ENCODE measurements at regions not wholly inside any gene's neighbourhood (a gene's known extent, or its start where the extent isn't known, plus 50 kb on each side); places are given as distances from the start of the nearest gene placed in this dataset.

DNA sequence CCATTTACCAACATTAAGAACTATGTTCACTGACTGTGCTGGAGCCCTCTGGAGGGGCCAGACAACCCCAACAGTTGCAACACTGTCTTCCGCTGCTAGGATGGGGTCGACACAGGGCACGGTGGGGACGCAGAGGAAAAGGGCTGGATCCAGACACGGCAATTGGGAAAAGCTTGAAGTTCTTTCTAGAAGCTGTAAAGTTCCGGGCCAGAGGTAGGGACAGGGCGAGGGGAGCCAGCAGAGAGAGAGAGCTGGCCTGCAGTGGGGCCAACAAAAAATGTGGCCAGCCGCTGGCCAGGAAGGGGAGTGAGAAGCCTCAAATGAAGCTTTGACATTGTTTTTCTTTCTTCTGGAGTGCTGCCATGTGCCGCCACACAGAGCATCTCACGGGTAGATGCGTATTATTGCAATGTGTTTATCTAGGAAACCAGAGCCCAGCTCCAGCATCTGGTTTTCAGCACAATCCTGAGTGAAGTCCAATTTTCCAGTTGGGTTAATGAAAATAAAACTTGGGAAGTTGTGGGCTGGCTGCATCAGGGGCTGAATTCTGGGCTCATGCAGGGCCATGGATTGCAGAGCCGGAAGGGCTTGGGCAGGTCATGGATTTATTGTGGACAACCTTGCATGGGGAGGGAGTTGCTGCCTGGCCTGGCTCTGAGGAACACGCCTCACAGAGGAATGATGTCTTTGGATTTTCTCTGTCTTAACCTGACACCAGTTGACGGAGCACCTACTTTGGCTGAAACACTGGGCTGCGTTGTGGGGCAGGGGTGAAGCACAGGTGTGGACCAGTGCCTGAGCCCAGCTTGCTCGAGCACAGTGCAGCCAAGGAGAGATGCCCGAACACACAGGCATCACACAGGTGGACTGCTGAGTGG is 67.6 kb upstream of the AMPD3 start:
- 40% methylated on average over 17 of the region's 17 CpGs for WGBS
- intact Hi-C loops (cut with DNase I) = no loop called here
- H3K4me3 ChIP-seq (ENCODE audit: low read length) = no peak overlapping the region
- H3K9me3 ChIP-seq (ENCODE audit: control insufficient read depth, low read length) = no peaks in the 10 kb centered on the region
- no peaks in the 10 kb centered on the region for H3K27me3 ChIP-seq (ENCODE audit: control insufficient read depth, insufficient read depth)
- DNase-seq = peak; percentile 63 to 84 (median 82)
- peak; percentile 71 to 75 for ATAC-seq
- peaks cover 3% of the 10 kb centered on the region for H3K4me1 ChIP-seq (ENCODE audit: control insufficient read depth, insufficient read depth, low read length)
- H3K27ac ChIP-seq (ENCODE audit: low read length) = peak overlapping the region; percentile 68

- H3K27ac ChIP-seq (ENCODE audit: low read length) = peak overlapping the region; percentile 68
- no peaks in the 10 kb centered on the region for H3K27me3 ChIP-seq (ENCODE audit: control insufficient read depth, insufficient read depth)
- intact Hi-C loops (cut with DNase I) = no loop called here
- DNase-seq (no peak), ATAC-seq (no peak)
- H3K9me3 ChIP-seq (ENCODE audit: control insufficient read depth, low read length) = no peaks in the 10 kb centered on the region
- no peak overlapping the region for H3K4me3 ChIP-seq (ENCODE audit: low read length)
- 65% methylated on average over 5 of the region's 5 CpGs for WGBS
- peaks cover 3% of the 10 kb centered on the region for H3K4me1 ChIP-seq (ENCODE audit: control insufficient read depth, insufficient read depth, low read length)
These were observed 67.0 kb upstream of the AMPD3 start for GRCh38 chr11:10388101-10388500.

GRCh38 chr11:10388574-10388973 is 66.5 kb upstream of the AMPD3 start:
- ATAC-seq = peak; percentile 64 to 70
- no peak overlapping the region for H3K4me3 ChIP-seq (ENCODE audit: low read length)
- peak; percentile 61 to 75 (median 70) for DNase-seq
- no peaks in the 10 kb centered on the region for H3K9me3 ChIP-seq (ENCODE audit: control insufficient read depth, low read length)
- no peaks in the 10 kb centered on the region for H3K27me3 ChIP-seq (ENCODE audit: control insufficient read depth, insufficient read depth)
- WGBS = 33% methylated on average over 5 of the region's 5 CpGs
- peak overlapping the region; percentile 68 for H3K27ac ChIP-seq (ENCODE audit: low read length)
- intact Hi-C loops (cut with DNase I) = no loop called here
- peaks cover 3% of the 10 kb centered on the region for H3K4me1 ChIP-seq (ENCODE audit: control insufficient read depth, insufficient read depth, low read length)

DNA sequence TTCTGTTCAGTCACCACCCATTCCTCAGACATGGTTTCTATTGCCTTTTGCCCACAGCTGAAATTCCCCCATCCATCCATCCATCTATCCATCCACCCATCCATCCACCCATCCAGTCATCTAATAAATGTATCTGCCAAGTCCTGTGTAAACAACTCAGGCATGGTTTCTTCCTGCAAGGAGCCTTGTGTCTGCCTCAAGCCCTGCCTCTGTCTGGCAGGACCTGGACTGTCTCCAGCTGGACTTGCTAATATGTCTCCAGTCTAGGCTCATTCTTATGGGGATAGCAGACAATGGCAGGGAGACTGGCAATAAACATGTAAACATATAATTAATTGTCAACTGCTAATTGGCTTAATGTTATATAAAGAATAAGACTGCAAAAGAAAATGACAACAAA is 64.7 kb upstream of the AMPD3 start:
- ATAC-seq (no peak), DNase-seq (peak in 1 of 3 donors; percentile 56)
- H3K27me3 ChIP-seq (ENCODE audit: control insufficient read depth, insufficient read depth) = no peaks in the 10 kb centered on the region
- intact Hi-C loops (cut with DNase I) = no loop called here
- H3K4me3 ChIP-seq (ENCODE audit: low read length) = no peak overlapping the region
- peaks cover 3% of the 10 kb centered on the region for H3K4me1 ChIP-seq (ENCODE audit: control insufficient read depth, insufficient read depth, low read length)
- no peak overlapping the region for H3K27ac ChIP-seq (ENCODE audit: low read length)
- no peaks in the 10 kb centered on the region for H3K9me3 ChIP-seq (ENCODE audit: control insufficient read depth, low read length)

GRCh38 chr11:10392095-10393079 is 62.7 kb upstream of the AMPD3 start:
- intact Hi-C loops (cut with DNase I) = no loop called here
- DNase-seq = no peak
- WGBS = 90% methylated on average over 11 of the region's 11 CpGs
- Histone ChIP-seq H3K27ac (ENCODE audit: low read length) (no peak overlapping the region), H3K4me3 (ENCODE audit: low read length) (no peak overlapping the region), H3K27me3 (ENCODE audit: control insufficient read depth, insufficient read depth) (no peaks in the 10 kb centered on the region), H3K4me1 (ENCODE audit: control insufficient read depth, insufficient read depth, low read length) (peaks cover 3% of the 10 kb centered on the region), H3K9me3 (ENCODE audit: control insufficient read depth, low read length) (no peaks in the 10 kb centered on the region)
- no peak for ATAC-seq

GRCh38 chr11:10394229-10395101 is 60.6 kb upstream of the AMPD3 start:
- H3K27ac ChIP-seq (ENCODE audit: low read length) = no peak overlapping the region
- H3K4me3 ChIP-seq (ENCODE audit: low read length) = no peak overlapping the region
- H3K27me3 ChIP-seq (ENCODE audit: control insufficient read depth, insufficient read depth) = no peaks in the 10 kb centered on the region
- H3K9me3 ChIP-seq (ENCODE audit: control insufficient read depth, low read length) = no peaks in the 10 kb centered on the region
- no peak for DNase-seq
- intact Hi-C loops (cut with DNase I) = no loop called here
- ATAC-seq = no peak
- WGBS = 71% methylated on average over 13 of the region's 13 CpGs
- peaks cover 4% of the 10 kb centered on the region for H3K4me1 ChIP-seq (ENCODE audit: control insufficient read depth, insufficient read depth, low read length)

DNA sequence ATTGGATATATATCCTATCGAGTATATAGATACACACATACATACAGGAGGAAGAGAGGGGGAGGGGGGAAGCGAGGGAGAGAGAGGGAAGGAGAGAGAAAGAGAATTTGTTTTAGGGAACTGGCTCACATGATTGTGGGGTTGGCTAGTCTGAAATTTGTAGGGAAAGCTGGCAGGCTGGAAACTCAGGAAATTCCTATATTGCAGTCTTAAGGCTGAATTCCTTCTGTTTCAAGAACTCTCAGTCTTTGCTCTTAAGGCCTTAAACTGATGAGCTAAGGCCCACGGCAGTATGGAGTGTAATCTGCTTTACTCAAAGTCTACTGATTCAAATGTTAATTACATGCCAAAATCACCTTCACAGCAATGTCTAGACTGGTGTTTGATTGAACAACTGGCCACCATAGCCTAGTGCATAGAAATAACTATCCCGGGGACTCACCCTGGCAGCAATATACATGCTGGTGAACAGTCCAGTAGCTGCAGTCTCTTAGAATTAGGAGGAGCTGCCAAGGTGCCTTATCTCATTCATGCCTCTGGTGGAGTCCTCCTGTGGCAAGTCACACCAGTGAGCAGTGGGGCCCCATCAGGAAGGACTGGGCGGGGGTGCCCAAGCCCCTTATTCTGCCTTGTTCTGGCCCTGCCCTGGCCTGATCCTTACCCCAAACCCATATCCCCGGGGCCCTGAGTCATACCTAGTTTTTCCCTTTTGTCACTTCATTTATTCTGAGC is 59.7 kb upstream of the AMPD3 start:
- 83% methylated on average over 6 of the region's 6 CpGs for WGBS
- no peak overlapping the region for H3K4me3 ChIP-seq (ENCODE audit: low read length)
- no peak overlapping the region for H3K27ac ChIP-seq (ENCODE audit: low read length)
- intact Hi-C loops (cut with DNase I) = no loop called here
- DNase-seq = no peak
- H3K9me3 ChIP-seq (ENCODE audit: control insufficient read depth, low read length) = no peaks in the 10 kb centered on the region
- ATAC-seq = peak; percentile 46 to 59
- no peaks in the 10 kb centered on the region for H3K27me3 ChIP-seq (ENCODE audit: control insufficient read depth, insufficient read depth)
- peaks cover 4% of the 10 kb centered on the region for H3K4me1 ChIP-seq (ENCODE audit: control insufficient read depth, insufficient read depth, low read length)

DNA sequence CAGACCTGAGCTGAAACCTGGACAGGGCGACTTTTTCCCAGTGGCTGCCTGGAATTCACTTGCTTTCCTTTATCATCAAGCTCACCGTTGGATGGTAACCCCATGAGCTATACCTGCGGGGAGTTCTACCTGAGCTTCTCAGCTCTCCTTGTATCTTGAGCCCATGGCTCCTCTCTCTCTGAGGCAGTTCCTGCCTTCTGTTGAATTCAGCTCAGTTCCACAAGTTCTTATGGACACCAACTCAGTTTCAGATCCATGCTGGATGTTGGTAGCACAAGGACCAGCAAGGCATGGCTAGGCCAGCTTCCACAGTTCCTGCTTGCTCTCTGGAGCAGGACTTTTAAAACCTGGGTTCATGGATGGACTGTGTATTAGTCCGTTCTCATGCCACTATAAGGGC is 58.3 kb upstream of the AMPD3 start:
- Histone ChIP-seq H3K4me1 (ENCODE audit: control insufficient read depth, insufficient read depth, low read length) (peaks cover 4% of the 10 kb centered on the region), H3K27me3 (ENCODE audit: control insufficient read depth, insufficient read depth) (no peaks in the 10 kb centered on the region), H3K4me3 (ENCODE audit: low read length) (no peak overlapping the region), H3K27ac (ENCODE audit: low read length) (no peak overlapping the region), H3K9me3 (ENCODE audit: control insufficient read depth, low read length) (no peaks in the 10 kb centered on the region)
- no peak for DNase-seq
- ATAC-seq = no peak
- intact Hi-C loops (cut with DNase I) = no loop called here
- WGBS = 96% methylated on average over 4 of the region's 4 CpGs

GRCh38 chr11:10397226-10397987 is 57.7 kb upstream of the AMPD3 start:
- Histone ChIP-seq H3K27me3 (ENCODE audit: control insufficient read depth, insufficient read depth) (no peaks in the 10 kb centered on the region), H3K4me3 (ENCODE audit: low read length) (no peak overlapping the region), H3K4me1 (ENCODE audit: control insufficient read depth, insufficient read depth, low read length) (peaks cover 4% of the 10 kb centered on the region), H3K9me3 (ENCODE audit: control insufficient read depth, low read length) (no peaks in the 10 kb centered on the region), H3K27ac (ENCODE audit: low read length) (no peak overlapping the region)
- WGBS = 79% methylated on average over 7 of the region's 7 CpGs
- intact Hi-C loops (cut with DNase I) = no loop called here
- DNase-seq (no peak), ATAC-seq (no peak)
